Smooth muscle cell (in vitro differentiated cells): ENCODE measurements at regions not wholly inside any gene's neighbourhood (a gene's known extent, or its start where the extent isn't known, plus 50 kb on each side); places are given as distances from the start of the nearest gene placed in this dataset.

Experiments used
- DNase-seq: peaks from one replicate; lab custom pipeline; 2025; ENCODE audit not compliant: unreplicated experiment; lab: John Stamatoyannopoulos, UW
- H2AFZ ChIP-seq: fragments of 200-600 bp; sonication (generic); 2 replicates; pipeline ENCODE4 v1.6.0; 2016; ENCODE audit warnings: antibody characterized with exemption, low read depth, mild to moderate bottlenecking
- H3F3A ChIP-seq: fragments of 200-600 bp; sonication (generic); 2 replicates; pipeline ENCODE4 v1.6.0; 2017; ENCODE audit warnings: antibody characterized with exemption, low read depth
- H3K27ac ChIP-seq: fragments of 200-600 bp; sonication (generic); 2 replicates; pipeline ENCODE4 v1.5.1; 2016; ENCODE audit warnings: low read depth, mild to moderate bottlenecking
- H3K27me3 ChIP-seq: fragments of 200-600 bp; sonication (generic); 2 replicates; pipeline ENCODE4 v1.6.1; 2016; ENCODE audit warnings: low read depth, mild to moderate bottlenecking
- H3K36me3 ChIP-seq: fragments of 200-600 bp; sonication (generic); 2 replicates; pipeline ENCODE4 v1.5.1; 2016; ENCODE audit warnings: low read depth
- H3K4me1 ChIP-seq: fragments of 200-600 bp; sonication (generic); 2 replicates; pipeline ENCODE4 v1.5.1; 2016; ENCODE audit warnings: low read depth
- H3K4me2 ChIP-seq: fragments of 200-600 bp; sonication (generic); 2 replicates; pipeline ENCODE4 v1.6.0; 2016; ENCODE audit warnings: mild to moderate bottlenecking
- H3K4me3 ChIP-seq: fragments of 200-600 bp; sonication (generic); 2 replicates; pipeline ENCODE4 v1.5.1; 2016; ENCODE audit warnings: mild to moderate bottlenecking
- H3K79me2 ChIP-seq: fragments of 200-600 bp; sonication (generic); 2 replicates; pipeline ENCODE4 v1.6.0; 2016; ENCODE audit warnings: low read depth, mild to moderate bottlenecking
- H3K9ac ChIP-seq: fragments of 200-600 bp; sonication (generic); 2 replicates; pipeline ENCODE4 v1.6.0; 2016; ENCODE audit warnings: low read depth
- H3K9me3 ChIP-seq: fragments of 200-600 bp; sonication (generic); replicated peaks from 2 replicates; pipeline ENCODE4 v1.5.1; 2016; ENCODE audit warnings: low read depth
- H4K20me1 ChIP-seq: fragments of 200-600 bp; sonication (generic); 2 replicates; pipeline ENCODE4 v1.6.0; 2016; ENCODE audit warnings: low read depth
- WGBS: methylation state at CpG from one replicate; pipeline ENCODE4 v1.1.7; 2016; ENCODE audit warnings: low lambda C conversion rate; 5-methylcytosine and 5-hydroxymethylcytosine counted together
- TF ChIP-seq, protein P1 (sequence below): fragments of 200-600 bp; sonication (generic); IDR thresholded peaks from 2 replicates; pipeline ENCODE4 v1.5.1; 2017; ENCODE audit warnings: borderline replicate concordance, mild to moderate bottlenecking, antibody characterized with exemption; ENCODE audit not compliant: insufficient read depth, poor library complexity, severe bottlenecking

DNA sequence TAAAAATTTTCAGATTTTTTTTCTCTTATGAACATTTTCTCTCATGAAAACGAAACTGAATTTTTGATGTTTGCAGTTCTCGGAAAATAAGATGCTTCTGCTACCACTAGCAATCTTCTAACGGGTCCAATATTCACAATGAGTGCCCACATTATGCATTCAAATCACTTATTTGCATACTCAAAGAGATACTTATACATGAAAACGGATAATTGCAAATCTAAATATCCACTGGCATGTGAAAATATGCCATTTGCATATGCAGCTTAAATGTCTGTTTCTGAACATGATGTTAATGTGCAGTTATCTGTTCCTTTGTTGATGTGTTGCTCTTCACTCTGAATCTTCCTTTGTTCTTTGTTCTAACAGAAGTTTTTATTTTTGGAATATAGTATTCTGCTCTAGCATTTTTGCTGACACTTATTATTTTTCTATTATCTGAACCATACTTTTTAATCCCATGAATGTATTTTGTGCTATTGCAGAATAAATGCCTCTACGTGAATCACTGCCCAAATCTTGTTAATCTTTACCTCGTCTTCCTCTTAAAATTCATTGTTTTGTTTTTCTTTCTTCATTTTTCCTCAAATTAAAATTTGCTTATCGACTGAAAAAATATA lies 259.4 kb upstream of the BRINP3 start:
- TF ChIP-seq, protein P1, sequence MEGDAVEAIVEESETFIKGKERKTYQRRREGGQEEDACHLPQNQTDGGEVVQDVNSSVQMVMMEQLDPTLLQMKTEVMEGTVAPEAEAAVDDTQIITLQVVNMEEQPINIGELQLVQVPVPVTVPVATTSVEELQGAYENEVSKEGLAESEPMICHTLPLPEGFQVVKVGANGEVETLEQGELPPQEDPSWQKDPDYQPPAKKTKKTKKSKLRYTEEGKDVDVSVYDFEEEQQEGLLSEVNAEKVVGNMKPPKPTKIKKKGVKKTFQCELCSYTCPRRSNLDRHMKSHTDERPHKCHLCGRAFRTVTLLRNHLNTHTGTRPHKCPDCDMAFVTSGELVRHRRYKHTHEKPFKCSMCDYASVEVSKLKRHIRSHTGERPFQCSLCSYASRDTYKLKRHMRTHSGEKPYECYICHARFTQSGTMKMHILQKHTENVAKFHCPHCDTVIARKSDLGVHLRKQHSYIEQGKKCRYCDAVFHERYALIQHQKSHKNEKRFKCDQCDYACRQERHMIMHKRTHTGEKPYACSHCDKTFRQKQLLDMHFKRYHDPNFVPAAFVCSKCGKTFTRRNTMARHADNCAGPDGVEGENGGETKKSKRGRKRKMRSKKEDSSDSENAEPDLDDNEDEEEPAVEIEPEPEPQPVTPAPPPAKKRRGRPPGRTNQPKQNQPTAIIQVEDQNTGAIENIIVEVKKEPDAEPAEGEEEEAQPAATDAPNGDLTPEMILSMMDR: no peak
- no peaks in the 10 kb centered on the region for H3K27me3 ChIP-seq
- H3K4me2 ChIP-seq: no peak overlapping the region
- H3K4me1 ChIP-seq: no peaks in the 10 kb centered on the region
- H3F3A ChIP-seq: no peaks in the 10 kb centered on the region
- no peaks in the 10 kb centered on the region for H4K20me1 ChIP-seq
- no peaks in the 10 kb centered on the region for H3K79me2 ChIP-seq
- H3K9me3 ChIP-seq: no peaks in the 10 kb centered on the region
- no peaks in the 10 kb centered on the region for H3K36me3 ChIP-seq
- no peak overlapping the region for H3K4me3 ChIP-seq
- WGBS: 73% methylated on average over 7 of the region's 7 CpGs
- H3K9ac ChIP-seq: no peak overlapping the region
- H2AFZ ChIP-seq: no peak overlapping the region
- no peak overlapping the region for H3K27ac ChIP-seq
- no peak for DNase-seq

DNA sequence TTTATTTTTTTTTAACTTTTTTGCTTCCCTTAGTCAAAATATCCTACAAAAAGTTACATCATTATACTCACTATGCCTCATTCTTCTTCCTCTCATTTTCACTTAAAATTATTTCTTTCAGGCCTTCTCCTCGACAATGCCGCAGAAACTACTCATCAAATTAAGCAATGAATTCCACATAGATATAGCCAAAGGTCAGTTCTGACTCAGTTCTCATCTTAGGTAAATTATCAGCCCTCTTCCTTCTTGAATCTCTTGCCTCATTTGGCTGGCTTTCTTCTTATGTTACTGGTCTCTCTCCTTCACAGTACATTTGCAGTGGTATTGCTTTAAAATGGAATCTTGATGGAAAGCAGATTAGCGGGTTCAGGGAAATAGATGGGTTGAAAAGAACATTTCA lies 260.7 kb upstream of the BRINP3 start:
- Histone ChIP-seq H3F3A (no peaks in the 10 kb centered on the region), H3K4me2 (no peak overlapping the region), H3K4me3 (no peak overlapping the region), H3K27me3 (no peaks in the 10 kb centered on the region), H3K4me1 (no peaks in the 10 kb centered on the region), H3K79me2 (no peaks in the 10 kb centered on the region), H3K9me3 (no peaks in the 10 kb centered on the region), H3K9ac (no peak overlapping the region), H4K20me1 (no peaks in the 10 kb centered on the region), H3K27ac (no peak overlapping the region), H3K36me3 (no peaks in the 10 kb centered on the region), H2AFZ (no peak overlapping the region)
- TF ChIP-seq, protein P1: no peak
- 88% methylated on average over 3 of the region's 3 CpGs for WGBS
- DNase-seq: no peak

DNA sequence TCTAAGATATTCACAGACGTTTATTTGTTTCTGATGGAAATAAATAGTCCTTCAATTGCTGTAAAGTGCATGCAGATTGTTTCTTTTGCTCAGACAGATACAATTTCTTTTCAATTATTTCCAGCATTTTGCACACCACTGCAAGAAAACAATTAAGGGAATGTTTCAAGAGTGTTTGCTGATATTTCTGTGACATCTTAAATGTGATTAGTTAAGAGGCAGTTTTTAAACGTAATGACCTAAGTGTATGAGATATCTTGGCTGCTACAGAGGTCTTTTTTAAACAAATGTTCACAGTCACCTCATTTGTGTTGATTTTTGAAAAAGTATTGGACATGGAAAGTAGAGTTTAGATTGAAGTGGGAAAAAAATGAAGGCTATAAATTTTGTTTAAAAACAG lies 262.3 kb upstream of the BRINP3 start:
- H3K27ac ChIP-seq: no peak overlapping the region
- no peaks in the 10 kb centered on the region for H3K79me2 ChIP-seq
- no peaks in the 10 kb centered on the region for H3K4me1 ChIP-seq
- no peaks in the 10 kb centered on the region for H3K27me3 ChIP-seq
- no peaks in the 10 kb centered on the region for H3K36me3 ChIP-seq
- TF ChIP-seq, protein P1: no peak
- no peak overlapping the region for H3K9ac ChIP-seq
- no peak overlapping the region for H3K4me3 ChIP-seq
- no peak for DNase-seq
- peak overlapping the region; percentile 29 for H2AFZ ChIP-seq
- H4K20me1 ChIP-seq: no peaks in the 10 kb centered on the region
- 69% methylated on average over 2 of the region's 2 CpGs for WGBS
- H3K9me3 ChIP-seq: no peaks in the 10 kb centered on the region
- H3F3A ChIP-seq: no peaks in the 10 kb centered on the region
- no peak overlapping the region for H3K4me2 ChIP-seq

DNA sequence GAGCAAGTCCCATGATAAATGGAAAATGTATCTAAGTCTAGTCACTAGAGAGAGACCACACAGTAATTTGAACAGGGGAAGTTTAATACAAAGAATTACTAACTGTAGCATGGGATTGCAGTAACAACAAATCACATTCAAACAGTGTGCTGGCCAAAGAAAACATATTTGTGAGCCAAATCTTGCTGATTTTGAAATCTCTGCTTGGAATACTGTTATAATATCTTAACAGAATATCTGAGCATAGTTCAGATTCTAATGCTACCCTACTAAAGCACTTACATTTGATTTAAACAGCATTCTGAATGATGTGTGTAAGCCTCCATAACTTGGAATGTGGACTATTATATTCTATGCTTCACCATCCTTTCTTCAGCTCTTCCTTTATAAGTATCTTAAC lies 270.0 kb upstream of the BRINP3 start:
- no peak overlapping the region for H3K27ac ChIP-seq
- TF ChIP-seq, protein P1: no peak
- no peaks in the 10 kb centered on the region for H3K4me1 ChIP-seq
- H3K4me2 ChIP-seq: no peak overlapping the region
- no peaks in the 10 kb centered on the region for H3K9me3 ChIP-seq
- no peaks in the 10 kb centered on the region for H3K27me3 ChIP-seq
- no peaks in the 10 kb centered on the region for H3K79me2 ChIP-seq
- no peaks in the 10 kb centered on the region for H3F3A ChIP-seq
- no peak overlapping the region for H2AFZ ChIP-seq
- DNase-seq: no peak
- no peak overlapping the region for H3K4me3 ChIP-seq
- no peaks in the 10 kb centered on the region for H4K20me1 ChIP-seq
- no peaks in the 10 kb centered on the region for H3K36me3 ChIP-seq
- H3K9ac ChIP-seq: no peak overlapping the region
